ENCODE measurements at regions not wholly inside any gene's neighbourhood (a gene's known extent, or its start where the extent isn't known, plus 50 kb on each side); places are given as distances from the start of the nearest gene placed in this dataset.

- DNase-seq (ENCODE audit: low read depth in 2 of 2), result no peak
These were observed 347.3 kb downstream of the CMPK2 start for GRCh38 chr2:6518361-6518760.

DNA sequence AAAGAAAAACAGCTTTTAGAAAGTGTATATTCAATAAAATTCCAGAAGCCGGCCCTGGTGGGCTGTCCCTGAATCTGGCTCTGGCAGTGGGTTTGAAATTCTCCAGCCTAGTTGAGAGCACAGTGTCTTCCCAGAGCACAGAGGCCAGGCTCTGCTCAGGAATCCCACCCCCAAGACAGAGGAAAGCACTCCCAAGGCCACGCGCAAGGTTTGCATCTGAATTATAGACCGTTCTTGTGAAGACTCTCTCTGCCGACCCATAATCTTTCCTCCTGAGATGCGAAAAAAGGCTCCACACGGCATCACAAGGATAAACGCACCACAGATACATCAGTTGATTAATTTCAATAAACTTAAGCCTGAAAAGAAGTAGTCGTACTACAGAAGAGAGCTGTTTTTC is 342.2 kb downstream of the CMPK2 start:
- no peak for DNase-seq (ENCODE audit: low read depth in 2 of 2)

DNA sequence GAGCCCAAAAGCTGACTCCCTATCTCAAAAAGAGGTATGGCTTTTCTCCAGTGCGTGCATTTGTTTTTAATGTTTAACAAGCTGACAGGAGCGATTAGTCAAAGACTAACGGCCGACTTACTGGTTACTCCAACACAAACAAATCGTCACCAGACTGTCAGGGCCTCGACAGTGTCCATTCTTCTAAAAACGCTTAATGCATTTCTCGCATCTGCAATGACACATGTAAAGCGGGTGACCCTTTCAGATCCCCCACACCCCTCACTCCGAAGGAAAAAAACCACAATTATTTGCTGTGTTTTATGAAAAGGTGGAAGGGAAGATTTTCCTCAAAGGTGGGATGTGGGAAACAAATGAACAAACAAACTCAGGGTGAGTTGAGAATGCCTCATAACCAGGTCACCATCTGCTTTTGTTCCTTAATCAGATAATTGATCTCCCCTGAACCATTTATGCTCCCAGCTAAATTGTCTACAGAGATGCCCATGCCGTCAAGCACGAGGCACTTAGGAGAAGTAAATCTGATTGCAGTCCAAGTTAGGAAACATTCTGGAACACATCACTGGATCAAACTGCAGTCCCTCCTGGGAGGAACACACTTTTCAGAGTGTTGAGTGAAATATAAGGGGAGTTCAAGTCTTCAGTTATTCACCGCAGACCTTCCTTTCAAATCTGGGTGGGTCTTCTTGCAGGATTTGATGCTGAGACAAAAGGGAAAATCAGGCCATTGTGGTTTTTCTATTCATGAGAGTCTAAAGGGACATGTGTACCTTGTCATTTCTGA is 340.8 kb downstream of the CMPK2 start:
- DNase-seq (ENCODE audit: low read depth in 2 of 2), result no peak

- no peak for DNase-seq (ENCODE audit: low read depth in 2 of 2)
These were observed 340.2 kb downstream of the CMPK2 start for GRCh38 chr2:6525475-6525964.

DNA sequence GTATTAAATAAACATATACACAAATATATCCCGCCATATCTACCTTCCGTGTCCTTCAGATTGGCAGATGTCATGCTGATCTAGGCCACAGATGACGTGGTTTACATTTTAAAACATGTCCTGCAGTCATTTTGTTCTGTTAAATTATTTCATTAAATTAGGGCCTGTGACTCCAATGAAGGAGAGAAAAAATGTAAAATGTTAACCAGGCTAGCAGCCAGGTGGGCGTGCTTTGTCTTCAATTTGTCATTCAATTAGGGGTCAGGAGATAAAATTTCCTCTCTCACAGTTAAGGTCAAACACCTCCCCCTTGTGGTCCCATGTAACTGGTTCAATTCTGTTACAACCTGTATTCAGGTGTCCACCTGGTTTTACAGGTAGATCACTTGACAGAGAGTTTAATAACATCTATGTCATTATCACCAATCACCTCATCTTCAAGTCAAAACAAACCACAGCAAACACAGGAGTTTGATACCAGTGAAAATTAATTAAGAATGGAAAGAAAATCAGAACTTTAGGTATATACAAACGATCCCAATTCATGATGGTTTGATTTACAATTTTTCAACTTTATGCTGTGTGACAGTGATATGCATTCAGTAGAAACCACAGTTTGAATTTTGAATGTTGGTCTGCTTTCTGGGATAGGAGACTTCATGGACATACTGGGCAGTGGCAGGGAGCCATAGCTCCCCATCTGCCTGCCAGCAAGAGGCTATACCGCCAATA is 339.4 kb downstream of the CMPK2 start:
- no peak for DNase-seq (ENCODE audit: low read depth in 2 of 2)

DNA sequence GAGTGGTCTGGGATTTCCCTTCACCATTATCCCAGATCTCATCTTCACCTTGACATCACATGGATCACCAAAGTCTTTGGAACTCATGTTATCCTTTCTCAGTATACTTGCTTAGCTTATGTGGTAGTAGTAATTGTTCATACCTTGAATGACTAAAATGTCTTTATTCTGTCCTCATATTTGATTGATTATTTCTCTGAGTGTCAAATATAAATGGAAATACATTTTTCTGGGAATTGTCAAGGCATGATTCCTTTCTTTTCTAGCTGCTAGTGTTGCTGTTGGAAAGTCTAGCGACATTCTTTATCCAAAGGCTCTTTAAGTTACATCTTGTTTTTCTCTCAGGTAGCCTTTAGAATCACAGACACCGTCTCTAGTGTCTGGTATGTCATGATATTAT is 334.4 kb downstream of the CMPK2 start:
- no peak for DNase-seq (ENCODE audit: low read depth in 2 of 2)

GRCh38 chr2:6535572-6535971 is 330.1 kb downstream of the CMPK2 start:
- no peak for DNase-seq (ENCODE audit: low read depth in 2 of 2)

DNA sequence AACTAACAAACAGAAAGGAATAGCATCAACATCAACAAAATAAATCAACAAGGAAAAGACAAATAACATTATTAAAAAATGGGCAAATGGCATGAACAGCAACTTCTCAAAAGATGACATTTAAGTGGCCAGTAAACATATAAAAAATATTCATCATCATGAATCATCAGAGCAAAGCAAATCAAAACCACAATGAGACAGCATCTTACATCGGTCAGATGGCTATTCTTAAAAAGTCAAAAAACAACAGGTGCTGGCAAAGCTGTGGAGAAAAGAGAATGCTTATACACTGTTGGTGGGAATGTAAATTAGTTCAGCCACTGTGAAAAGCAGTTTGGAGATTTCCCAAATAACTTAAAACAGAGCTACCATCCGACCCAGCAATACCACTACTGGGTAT is 327.1 kb downstream of the CMPK2 start:
- no peak for DNase-seq (ENCODE audit: low read depth in 2 of 2)

DNA sequence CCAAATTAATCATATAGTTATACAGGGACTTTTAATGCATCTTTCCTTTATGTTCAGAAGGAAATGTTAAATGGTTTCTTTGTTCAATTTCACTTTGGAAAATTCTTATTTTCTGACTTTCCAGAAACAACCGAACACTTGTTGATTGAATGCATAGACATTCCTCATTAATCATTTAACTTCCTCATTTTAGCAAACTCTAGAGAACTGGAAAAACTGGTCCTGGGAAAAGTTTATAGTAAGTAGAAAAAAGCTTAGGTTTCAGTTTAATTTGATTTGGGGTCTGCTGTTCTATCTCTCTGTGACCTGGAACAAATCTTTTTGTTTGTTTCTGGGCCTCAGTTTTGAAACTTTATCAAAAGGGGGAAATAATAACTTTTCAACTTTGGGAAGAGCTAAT is 320.4 kb downstream of the CMPK2 start:
- no peak for DNase-seq (ENCODE audit: low read depth in 2 of 2)

- DNase-seq (ENCODE audit: low read depth in 2 of 2), result no peak
These were observed 319.9 kb downstream of the CMPK2 start for GRCh38 chr2:6545795-6546194.

DNA sequence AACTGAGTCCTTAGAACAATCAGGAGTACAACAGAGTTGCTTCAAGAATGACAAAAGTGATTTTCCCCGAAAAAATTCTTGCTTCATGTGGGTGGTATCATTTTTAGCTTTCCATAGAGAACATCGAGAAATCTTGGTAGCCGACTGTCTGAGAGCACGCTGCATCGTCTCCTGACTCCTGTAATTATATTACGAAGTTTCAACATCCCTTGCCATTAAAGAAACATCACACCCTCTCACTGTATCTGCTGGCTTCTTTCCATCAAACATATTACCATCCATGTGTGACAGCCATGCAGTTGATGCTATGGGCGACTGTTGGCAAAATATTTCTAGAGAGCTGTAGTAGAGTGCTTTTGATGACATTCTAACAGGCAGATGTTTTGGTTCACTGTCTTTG is 311.2 kb downstream of the CMPK2 start:
- DNase-seq (ENCODE audit: low read depth in 2 of 2), result no peak

GRCh38 chr2:6556755-6557154 is 309.0 kb downstream of the CMPK2 start:
- DNase-seq (ENCODE audit: low read depth in 2 of 2), result no peak

DNA sequence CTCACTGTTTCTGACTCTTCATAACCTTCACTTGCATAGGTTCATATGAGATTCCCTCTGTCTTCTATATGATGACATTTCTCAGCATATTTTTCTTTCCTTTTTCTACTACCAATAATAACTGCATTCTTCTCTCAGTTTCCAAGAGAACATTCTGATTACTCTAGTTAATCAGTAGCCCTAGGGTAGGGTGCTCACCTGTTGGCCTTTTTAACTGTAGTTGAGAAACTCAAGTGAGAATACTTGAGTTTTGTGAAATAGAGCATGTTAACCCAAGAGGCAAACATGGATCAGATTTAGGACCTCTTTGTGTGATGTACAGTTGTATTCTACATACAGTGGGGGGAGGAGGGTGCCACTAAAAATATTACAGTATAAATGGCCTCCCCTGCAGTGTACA is 308.0 kb downstream of the CMPK2 start:
- DNase-seq (ENCODE audit: low read depth in 2 of 2), result no peak

DNA sequence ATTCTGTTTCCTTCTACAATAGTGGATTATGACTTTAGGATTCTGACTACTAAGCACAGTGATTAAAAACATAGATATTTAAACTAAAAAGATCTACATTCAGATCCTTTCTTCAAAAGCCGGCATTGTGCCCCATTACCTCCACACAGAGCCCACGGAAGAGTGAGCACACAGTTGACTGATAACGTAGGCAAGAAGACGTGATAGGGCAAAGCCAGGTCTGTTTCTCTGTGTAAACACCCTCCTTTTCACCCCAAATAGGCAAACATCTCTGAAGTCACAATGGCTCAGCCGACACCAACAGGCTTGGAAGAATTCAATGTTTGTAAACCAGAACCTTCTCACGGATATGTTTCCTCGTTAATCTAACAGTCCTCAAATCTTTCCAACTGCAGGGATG is 302.9 kb downstream of the CMPK2 start:
- DNase-seq (ENCODE audit: low read depth in 2 of 2), result no peak

DNA sequence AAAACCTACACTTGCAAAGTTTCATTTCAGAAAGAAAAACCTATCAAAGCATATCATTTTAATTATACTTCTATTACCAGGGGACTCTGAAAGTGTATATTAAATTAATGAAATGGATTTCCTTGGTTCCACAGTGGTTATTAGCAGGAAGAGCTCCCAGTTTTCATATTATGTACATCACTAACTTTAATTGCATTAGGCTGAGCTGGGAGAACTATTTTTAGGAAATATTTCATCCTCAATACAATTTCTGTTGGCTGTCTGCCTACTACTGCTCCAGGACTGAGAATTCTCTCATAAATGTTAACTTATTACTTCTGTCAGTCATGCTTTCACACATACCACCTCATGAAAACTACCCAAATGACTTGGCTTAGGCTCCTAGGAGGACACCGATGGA is 301.4 kb downstream of the CMPK2 start:
- no peak for DNase-seq (ENCODE audit: low read depth in 2 of 2)

DNA sequence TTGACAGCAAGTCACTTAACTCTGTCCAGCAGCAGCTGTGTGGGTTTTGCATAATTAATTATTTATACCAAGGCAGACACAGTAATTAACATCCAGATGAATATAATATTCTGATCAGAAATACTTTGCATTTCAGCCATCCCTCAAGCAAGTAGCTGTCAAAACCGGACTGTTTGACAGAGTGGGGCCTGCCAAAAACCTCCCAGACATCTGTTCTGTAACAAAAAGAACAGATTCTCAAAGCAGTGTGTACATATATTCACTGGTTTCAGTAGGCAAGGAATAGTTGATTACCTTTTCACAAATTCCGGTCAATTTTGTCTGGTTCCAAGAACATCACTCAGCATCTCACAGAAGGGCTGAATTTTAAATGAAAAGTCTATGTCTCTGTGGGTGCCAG is 291.6 kb downstream of the CMPK2 start:
- no peak for DNase-seq (ENCODE audit: low read depth in 2 of 2)

- no peak for DNase-seq (ENCODE audit: low read depth in 2 of 2)
These were observed 289.4 kb downstream of the CMPK2 start for GRCh38 chr2:6576302-6576701.

- no peak for DNase-seq (ENCODE audit: low read depth in 2 of 2)
These were observed 287.7 kb downstream of the CMPK2 start for GRCh38 chr2:6577960-6578359.

- DNase-seq (ENCODE audit: low read depth in 2 of 2), result no peak
These were observed 287.3 kb downstream of the CMPK2 start for GRCh38 chr2:6578416-6578815.

GRCh38 chr2:6579281-6579680 is 286.4 kb downstream of the CMPK2 start:
- DNase-seq (ENCODE audit: low read depth in 2 of 2), result no peak

GRCh38 chr2:6580982-6581381 is 284.7 kb downstream of the CMPK2 start:
- DNase-seq (ENCODE audit: low read depth in 2 of 2), result no peak

DNA sequence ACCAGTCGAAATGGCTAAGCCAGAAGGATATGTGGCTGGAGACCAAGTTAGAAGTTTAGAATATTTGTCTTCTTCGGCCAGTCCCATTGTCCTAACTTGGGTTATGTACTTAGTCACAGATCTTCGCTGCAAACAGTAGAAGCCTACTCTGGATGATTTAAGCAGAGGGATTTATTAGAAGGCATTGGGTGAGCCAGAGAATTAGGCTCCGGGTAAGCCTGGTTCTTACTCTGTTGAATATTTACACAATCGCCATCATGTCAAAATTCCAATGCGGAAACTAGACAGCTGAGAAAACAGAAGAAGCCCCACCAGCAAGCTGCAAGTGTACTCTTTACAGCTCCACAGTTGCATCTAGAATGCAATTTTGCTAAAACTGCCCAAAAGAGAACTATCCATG is 276.6 kb downstream of the CMPK2 start:
- DNase-seq (ENCODE audit: low read depth in 2 of 2), result no peak

DNA sequence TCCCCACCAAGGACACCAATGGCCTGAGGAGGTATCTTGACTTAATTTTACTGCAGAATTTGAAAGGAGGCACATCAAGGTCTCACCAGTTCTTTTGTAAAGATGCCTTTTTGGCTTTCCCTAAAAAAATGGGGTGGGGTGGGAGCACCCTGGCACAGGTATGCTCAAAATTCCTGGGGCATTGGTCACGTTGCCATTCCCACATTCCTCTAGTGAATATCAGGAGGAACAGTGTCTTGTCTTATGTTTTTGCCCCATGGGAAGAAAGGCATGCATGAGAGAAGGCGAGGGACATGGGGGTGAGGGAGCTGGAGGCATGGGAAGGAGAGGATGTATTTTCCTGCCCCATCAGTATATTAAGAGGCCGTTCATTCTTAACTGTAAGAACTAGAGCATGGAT is 275.3 kb downstream of the CMPK2 start:
- no peak for DNase-seq (ENCODE audit: low read depth in 2 of 2)
